CD14-positive monocyte (primary cell): ENCODE measurements at regions not wholly inside any gene's neighbourhood (a gene's known extent, or its start where the extent isn't known, plus 50 kb on each side); places are given as distances from the start of the nearest gene placed in this dataset.

ENCODE experiments used
- DNase-seq, 3 donors: peaks; one replicate each; pipeline ENCODE4 v3.0.0-alpha.2; 2011 to 2022
- H2AFZ ChIP-seq: 2 replicates; pipeline ENCODE4 v1.6.0; 2012; ENCODE audit warnings: mild to moderate bottlenecking, low read depth, low read length, inconsistent platforms; ENCODE audit not compliant: insufficient read depth, poor library complexity, severe bottlenecking
- H3K27ac ChIP-seq, 2 donors: 1 replicate in 1 of 2; 2 replicates in 1 of 2; pipeline ENCODE4 v1.5.1; 2012 to 2013; ENCODE audit warnings: low read length in 2 of 2, control low read depth in 1 of 2, inconsistent platforms in 1 of 2, low read depth in 1 of 2, mild to moderate bottlenecking in 1 of 2
- H3K27me3 ChIP-seq, 2 donors: one replicate each; pipeline versions ENCODE4 v1.6.0 to v1.6.1; 2011 to 2013; ENCODE audit warnings: low read length in 2 of 2; ENCODE audit not compliant: control insufficient read depth in 2 of 2, insufficient read depth in 2 of 2
- H3K36me3 ChIP-seq, 2 donors: replicated peaks in 1 of 2; 1 replicate in 1 of 2; 2 replicates in 1 of 2; pipeline versions ENCODE4 v1.5.1 to v1.6.1; 2012 to 2013; ENCODE audit warnings: low read length in 2 of 2, control low read depth in 1 of 2, inconsistent platforms in 1 of 2, mild to moderate bottlenecking in 1 of 2; ENCODE audit not compliant: insufficient read depth in 2 of 2, control insufficient read depth in 1 of 2
- H3K4me1 ChIP-seq, 2 donors: 1 replicate in 1 of 2; 2 replicates in 1 of 2; pipeline versions ENCODE4 v1.5.1 to v1.6.1; 2012 to 2013; ENCODE audit warnings: low read length in 2 of 2, control low read depth in 1 of 2, inconsistent platforms in 1 of 2, mild to moderate bottlenecking in 1 of 2, moderate library complexity in 1 of 2; ENCODE audit not compliant: insufficient read depth in 2 of 2, control insufficient read depth in 1 of 2
- H3K4me2 ChIP-seq: replicated peaks from 2 replicates; pipeline ENCODE3; 2012; ENCODE audit warnings: low read length, moderate library complexity, mild to moderate bottlenecking; ENCODE audit not compliant: poor library complexity, severe bottlenecking; ENCODE audit errors: extremely low read depth
- H3K4me3 ChIP-seq, 3 experiments: fragments of 200-600 bp in 1 of 3; sonication (generic) in 1 of 3; replicated peaks in 1 of 3; 1 replicate in 2 of 3; 2 replicates in 1 of 3; pipeline ENCODE4 v1.5.1; 2011 to 2013; ENCODE audit warnings: low read length in 3 of 3, mild to moderate bottlenecking in 3 of 3, control low read depth in 2 of 3, low read depth in 2 of 3, inconsistent platforms in 1 of 3, moderate library complexity in 1 of 3
- H3K79me2 ChIP-seq: 2 replicates; pipeline ENCODE4 v1.6.0; 2012; ENCODE audit warnings: mild to moderate bottlenecking, control low read depth, inconsistent platforms, low read length, moderate library complexity; ENCODE audit not compliant: insufficient read depth
- H3K9ac ChIP-seq: 2 replicates; pipeline ENCODE4 v1.6.0; 2017; ENCODE audit warnings: low read length, mild to moderate bottlenecking; ENCODE audit not compliant: insufficient read depth, poor library complexity, severe bottlenecking
- H3K9me3 ChIP-seq, 2 donors: replicated peaks in 1 of 2; 1 replicate in 1 of 2; 2 replicates in 1 of 2; pipeline versions ENCODE4 v1.5.1 to v1.6.1; 2012 to 2013; ENCODE audit warnings: low read length in 2 of 2, control low read depth in 1 of 2; ENCODE audit not compliant: control insufficient read depth in 1 of 2, insufficient read depth in 1 of 2
- H4K20me1 ChIP-seq: 2 replicates; pipeline ENCODE4 v1.6.0; 2012; ENCODE audit warnings: mild to moderate bottlenecking, low read length, control low read depth, moderate library complexity; ENCODE audit not compliant: insufficient read depth
- H3K27ac Mint-ChIP-seq, 7 donors: one replicate each; pipeline ENCODE4 v1.8.0; 2020; ENCODE audit warnings: mild to moderate bottlenecking in 7 of 7, mixed read lengths in 7 of 7, moderate library complexity in 6 of 7, inconsistent platforms in 2 of 7
- H3K27me3 Mint-ChIP-seq, 3 donors: one replicate each; pipeline ENCODE4 v1.8.0; 2021 to 2022; ENCODE audit warnings: low read depth in 3 of 3, mild to moderate bottlenecking in 3 of 3, mixed read lengths in 3 of 3, moderate library complexity in 3 of 3, inconsistent platforms in 1 of 3
- H3K36me3 Mint-ChIP-seq, 2 donors: one replicate each; pipeline ENCODE4 v1.8.0; 2020; ENCODE audit warnings: mixed read lengths in 2 of 2, inconsistent platforms in 1 of 2, mild to moderate bottlenecking in 1 of 2
- H3K4me1 Mint-ChIP-seq: one replicate; pipeline ENCODE4 v1.8.0; 2020; ENCODE audit warnings: mild to moderate bottlenecking, mixed read lengths
- H3K4me3 Mint-ChIP-seq, 2 donors: one replicate each; pipeline ENCODE4 v1.8.0; 2020; ENCODE audit warnings: mild to moderate bottlenecking in 2 of 2, mixed read lengths in 2 of 2, moderate library complexity in 1 of 2
- H3K9me3 Mint-ChIP-seq, 7 donors: one replicate each; pipeline ENCODE4 v1.8.0; 2020 to 2022; ENCODE audit warnings: mixed read lengths in 7 of 7, mild to moderate bottlenecking in 6 of 7, moderate library complexity in 6 of 7, inconsistent platforms in 2 of 7
- WGBS: methylation state at CpG from one replicate; pipeline ENCODE4 v1.1.5; 2013; ENCODE audit warnings: missing lambda C conversion rate; ENCODE audit not compliant: insufficient coverage; 5-methylcytosine and 5-hydroxymethylcytosine counted together
- intact Hi-C, 2 donors: fragments of 100-400 bp; cut with micrococcal nuclease; formaldehyde crosslinking; loops; one replicate each; pipeline versions ENCODE4 v1.15.0 to v1.15.1; 2023
- TF ChIP-seq, protein P1 (sequence below): fragments of 200-600 bp; IDR thresholded peaks from one replicate; pipeline ENCODE4 v1.8.0; 2022; ENCODE audit warnings: antibody characterized with exemption, mild to moderate bottlenecking

DNA sequence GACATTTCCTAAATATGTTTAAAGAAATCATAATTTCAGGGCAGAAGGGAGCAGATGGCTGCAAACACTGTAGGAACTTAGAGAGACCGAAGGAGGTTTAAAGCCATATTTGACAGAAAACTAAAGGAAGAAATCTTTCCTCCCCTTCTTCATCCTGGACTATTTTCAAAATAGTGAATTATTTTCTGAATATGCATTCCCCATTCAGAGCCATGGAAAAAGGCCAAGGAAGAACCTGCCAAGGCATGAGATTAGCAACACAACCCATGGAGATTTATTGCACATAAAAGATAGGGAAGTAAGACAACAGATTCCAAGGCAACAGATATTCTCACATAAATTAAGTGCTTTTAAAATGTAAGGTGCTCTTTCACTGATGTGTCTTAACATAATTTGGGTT, 233.3 kb upstream of the ADAMTS16 start:
- Histone ChIP-seq H3K27me3 (no peaks in the 10 kb centered on the region), H3K9me3 (no peaks in the 10 kb centered on the region), H3K9ac (no peak overlapping the region), H3K36me3 (no peaks in the 10 kb centered on the region), H3K4me3 (no peak overlapping the region), H4K20me1 (no peaks in the 10 kb centered on the region), H3K4me1 (no peaks in the 10 kb centered on the region), H2AFZ (no peak overlapping the region), H3K27ac (no peak overlapping the region), H3K79me2 (no peaks in the 10 kb centered on the region), H3K4me2 (no peak overlapping the region)
- H3K9me3 Mint-ChIP-seq = peaks cover 0 to 2% (median 0%) of the 10 kb centered on the region in 7 donors
- no peak overlapping the region for H3K27ac Mint-ChIP-seq
- no peaks in the 10 kb centered on the region for H3K27me3 Mint-ChIP-seq
- TF ChIP-seq, protein P1, sequence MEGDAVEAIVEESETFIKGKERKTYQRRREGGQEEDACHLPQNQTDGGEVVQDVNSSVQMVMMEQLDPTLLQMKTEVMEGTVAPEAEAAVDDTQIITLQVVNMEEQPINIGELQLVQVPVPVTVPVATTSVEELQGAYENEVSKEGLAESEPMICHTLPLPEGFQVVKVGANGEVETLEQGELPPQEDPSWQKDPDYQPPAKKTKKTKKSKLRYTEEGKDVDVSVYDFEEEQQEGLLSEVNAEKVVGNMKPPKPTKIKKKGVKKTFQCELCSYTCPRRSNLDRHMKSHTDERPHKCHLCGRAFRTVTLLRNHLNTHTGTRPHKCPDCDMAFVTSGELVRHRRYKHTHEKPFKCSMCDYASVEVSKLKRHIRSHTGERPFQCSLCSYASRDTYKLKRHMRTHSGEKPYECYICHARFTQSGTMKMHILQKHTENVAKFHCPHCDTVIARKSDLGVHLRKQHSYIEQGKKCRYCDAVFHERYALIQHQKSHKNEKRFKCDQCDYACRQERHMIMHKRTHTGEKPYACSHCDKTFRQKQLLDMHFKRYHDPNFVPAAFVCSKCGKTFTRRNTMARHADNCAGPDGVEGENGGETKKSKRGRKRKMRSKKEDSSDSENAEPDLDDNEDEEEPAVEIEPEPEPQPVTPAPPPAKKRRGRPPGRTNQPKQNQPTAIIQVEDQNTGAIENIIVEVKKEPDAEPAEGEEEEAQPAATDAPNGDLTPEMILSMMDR = no peak
- H3K4me1 Mint-ChIP-seq = no peaks in the 10 kb centered on the region
- no peak overlapping the region for H3K4me3 Mint-ChIP-seq
- WGBS = no CpG with 5 or more reads among the region's 1 CpG
- no peak for DNase-seq
- H3K36me3 Mint-ChIP-seq = no peaks in the 10 kb centered on the region
- intact Hi-C loops = no loop called here

DNA sequence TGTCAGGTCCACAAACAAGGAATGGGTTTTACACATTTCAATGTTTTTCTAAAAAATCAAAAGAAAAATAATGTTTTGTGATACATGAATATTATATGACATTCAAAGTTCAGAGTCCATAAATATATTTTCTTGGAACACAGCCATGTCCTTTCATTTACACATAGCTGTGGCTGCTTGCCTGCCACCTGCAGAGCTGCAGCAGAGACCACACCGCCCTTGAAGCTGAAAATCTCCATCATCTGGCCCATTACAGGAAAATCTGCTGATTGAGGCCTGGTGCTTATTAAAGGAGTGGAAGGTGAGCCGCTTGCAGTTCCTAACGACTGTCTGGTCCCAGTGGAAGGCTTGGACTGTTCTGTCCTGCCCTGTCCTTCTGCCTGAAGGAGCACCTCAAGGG, 232.6 kb upstream of the ADAMTS16 start:
- no peak overlapping the region for H2AFZ ChIP-seq
- no peaks in the 10 kb centered on the region for H3K9me3 ChIP-seq
- 100% methylated on average over 2 of the region's 3 CpGs for WGBS
- no peaks in the 10 kb centered on the region for H3K4me1 ChIP-seq
- no peaks in the 10 kb centered on the region for H3K79me2 ChIP-seq
- TF ChIP-seq, protein P1 = no peak
- no peak overlapping the region for H3K4me2 ChIP-seq
- no peak overlapping the region for H3K27ac ChIP-seq
- H4K20me1 ChIP-seq = no peaks in the 10 kb centered on the region
- no peak overlapping the region for H3K9ac ChIP-seq
- no peak overlapping the region for H3K27ac Mint-ChIP-seq
- no peak overlapping the region for H3K4me3 ChIP-seq
- intact Hi-C loops = no loop called here
- H3K9me3 Mint-ChIP-seq = peaks cover 0 to 5% (median 0%) of the 10 kb centered on the region in 7 donors
- no peaks in the 10 kb centered on the region for H3K36me3 ChIP-seq
- H3K36me3 Mint-ChIP-seq = no peaks in the 10 kb centered on the region
- no peaks in the 10 kb centered on the region for H3K27me3 Mint-ChIP-seq
- no peak overlapping the region for H3K4me3 Mint-ChIP-seq
- H3K27me3 ChIP-seq = no peaks in the 10 kb centered on the region
- H3K4me1 Mint-ChIP-seq = no peaks in the 10 kb centered on the region
- DNase-seq = no peak
